Mesenchymal stem cell (in vitro differentiated cells and primary cell): ENCODE measurements at regions not wholly inside any gene's neighbourhood (a gene's known extent, or its start where the extent isn't known, plus 50 kb on each side); places are given as distances from the start of the nearest gene placed in this dataset.

Experiments
- DNase-seq: peaks from one replicate; pipeline ENCODE4 v3.0.0-alpha.2; 2013
- H2AFZ ChIP-seq: one replicate; pipeline ENCODE4 v1.6.1; 2013; ENCODE audit warnings: low read depth, mild to moderate bottlenecking, control low read depth, inconsistent platforms, low read length, moderate library complexity
- H2AK5ac ChIP-seq: 2 replicates; pipeline ENCODE4 v1.6.1; 2013; ENCODE audit warnings: low read length, moderate library complexity, mild to moderate bottlenecking, inconsistent platforms; ENCODE audit not compliant: severe bottlenecking
- H2BK120ac ChIP-seq: one replicate; pipeline ENCODE4 v1.6.1; 2013; ENCODE audit warnings: low read depth, mild to moderate bottlenecking, inconsistent platforms, low read length, moderate library complexity
- H2BK12ac ChIP-seq, 2 experiments: one replicate each; pipeline ENCODE4 v1.6.1; 2013; ENCODE audit warnings: inconsistent platforms in 2 of 2, low read length in 2 of 2, mild to moderate bottlenecking in 2 of 2, moderate library complexity in 2 of 2, control low read depth in 1 of 2
- H2BK15ac ChIP-seq: one replicate; pipeline ENCODE4 v1.6.1; 2013; ENCODE audit warnings: mild to moderate bottlenecking, low read depth, inconsistent platforms; ENCODE audit not compliant: poor library complexity, severe bottlenecking
- H2BK5ac ChIP-seq: 2 replicates; pipeline ENCODE4 v1.6.1; 2013; ENCODE audit warnings: low read depth, mild to moderate bottlenecking, low read length, control low read depth, inconsistent platforms; ENCODE audit not compliant: poor library complexity, severe bottlenecking
- H3K14ac ChIP-seq, 2 experiments: one replicate each; pipeline ENCODE4 v1.6.1; 2013; ENCODE audit warnings: inconsistent platforms in 2 of 2, low read length in 2 of 2, control low read depth in 1 of 2, mild to moderate bottlenecking in 1 of 2, moderate library complexity in 1 of 2
- H3K18ac ChIP-seq, 2 experiments: one replicate each; pipeline ENCODE4 v1.6.1; 2013; ENCODE audit warnings: inconsistent platforms in 2 of 2, low read length in 2 of 2, control low read depth in 1 of 2, low read depth in 1 of 2, mild to moderate bottlenecking in 1 of 2
- H3K23ac ChIP-seq, 2 experiments: one replicate each; pipeline ENCODE4 v1.6.1; 2013; ENCODE audit warnings: inconsistent platforms in 2 of 2, low read length in 2 of 2, mild to moderate bottlenecking in 2 of 2, moderate library complexity in 2 of 2, control low read depth in 1 of 2
- H3K27ac ChIP-seq: 2 replicates; pipeline ENCODE4 v1.5.1; 2013; ENCODE audit warnings: mild to moderate bottlenecking, moderate library complexity, low read length, control low read depth, inconsistent platforms; ENCODE audit not compliant: poor library complexity, severe bottlenecking
- H3K27me3 ChIP-seq, 2 experiments: 2 replicates each; pipeline versions ENCODE4 v1.6.1 to v1.7.0; 2013; ENCODE audit warnings: low read length in 2 of 2, mild to moderate bottlenecking in 2 of 2, moderate library complexity in 2 of 2, control low read depth in 1 of 2, inconsistent platforms in 1 of 2; ENCODE audit not compliant: control insufficient read depth in 1 of 2, insufficient read depth in 1 of 2
- H3K36me3 ChIP-seq, 2 experiments: 2 replicates each; pipeline versions ENCODE4 v1.6.1 to v1.7.0; 2013; ENCODE audit warnings: low read length in 2 of 2, control low read depth in 1 of 2, inconsistent platforms in 1 of 2, low read depth in 1 of 2, mild to moderate bottlenecking in 1 of 2; ENCODE audit not compliant: insufficient read depth in 2 of 2, control insufficient read depth in 1 of 2
- H3K4ac ChIP-seq, 2 experiments: one replicate each; pipeline ENCODE4 v1.6.1; 2013; ENCODE audit warnings: inconsistent platforms in 2 of 2, low read length in 2 of 2, mild to moderate bottlenecking in 2 of 2, moderate library complexity in 2 of 2, control low read depth in 1 of 2, low read depth in 1 of 2
- H3K4me1 ChIP-seq: 2 replicates; pipeline ENCODE4 v1.6.1; 2013; ENCODE audit warnings: low read depth, low read length, control low read depth; ENCODE audit not compliant: control insufficient read depth, insufficient read depth
- H3K4me2 ChIP-seq: 2 replicates; pipeline ENCODE4 v1.6.1; 2013; ENCODE audit warnings: low read length, mild to moderate bottlenecking, inconsistent platforms; ENCODE audit not compliant: poor library complexity, severe bottlenecking
- H3K4me3 ChIP-seq, 2 experiments: 2 replicates each; pipeline versions ENCODE4 v1.5.1 to v1.7.0; 2013; ENCODE audit warnings: low read length in 2 of 2, mild to moderate bottlenecking in 2 of 2, control low read depth in 1 of 2, low read depth in 1 of 2; ENCODE audit not compliant: insufficient read depth in 1 of 2
- H3K79me1 ChIP-seq: replicated peaks from 2 replicates; pipeline ENCODE4 v1.6.1; 2013; ENCODE audit warnings: mild to moderate bottlenecking, control low read depth, low read length, inconsistent platforms; ENCODE audit not compliant: poor library complexity, severe bottlenecking
- H3K9ac ChIP-seq: 2 replicates; pipeline ENCODE4 v1.7.0; 2013; ENCODE audit warnings: mild to moderate bottlenecking, low read length, moderate library complexity
- H3K9me3 ChIP-seq: 2 replicates; pipeline ENCODE4 v1.7.0; 2013; ENCODE audit warnings: mild to moderate bottlenecking, low read length; ENCODE audit not compliant: control insufficient read depth
- H4K8ac ChIP-seq: one replicate; pipeline ENCODE4 v1.6.1; 2013; ENCODE audit warnings: inconsistent platforms, mild to moderate bottlenecking, low read length, moderate library complexity
- H4K91ac ChIP-seq: one replicate; pipeline ENCODE4 v1.6.1; 2013; ENCODE audit warnings: mild to moderate bottlenecking, low read length, inconsistent platforms
- WGBS: methylation state at CpG from one replicate; pipeline ENCODE4 v1.1.7; 2013; ENCODE audit warnings: mixed read lengths; 5-methylcytosine and 5-hydroxymethylcytosine counted together

GRCh38 chr4:152011469-152011868, 250.7 kb upstream of the GATB start:
- H3K18ac ChIP-seq: no peak overlapping the region
- no peak overlapping the region for H2BK15ac ChIP-seq
- no peaks in the 10 kb centered on the region for H3K36me3 ChIP-seq
- H3K4me3 ChIP-seq: no peak overlapping the region
- H3K9me3 ChIP-seq: peaks cover 6% of the 10 kb centered on the region
- no peak overlapping the region for H3K4ac ChIP-seq
- WGBS: 88% methylated on average over 7 of the region's 7 CpGs
- H2AK5ac ChIP-seq: no peak overlapping the region
- no peak overlapping the region for H2AFZ ChIP-seq
- no peak overlapping the region for H3K9ac ChIP-seq
- H3K79me1 ChIP-seq: no peaks in the 10 kb centered on the region
- H4K8ac ChIP-seq: no peak overlapping the region
- H3K27ac ChIP-seq: no peak overlapping the region
- H3K14ac ChIP-seq: no peak overlapping the region
- DNase-seq: no peak
- peaks cover 1% of the 10 kb centered on the region for H3K4me1 ChIP-seq
- H2BK120ac ChIP-seq: no peak overlapping the region
- H3K23ac ChIP-seq: no peak overlapping the region
- H2BK5ac ChIP-seq: no peak overlapping the region
- H3K4me2 ChIP-seq: no peak overlapping the region
- no peak overlapping the region for H2BK12ac ChIP-seq
- H3K27me3 ChIP-seq: peaks cover 13 to 46% of the 10 kb centered on the region in 2 experiments
- no peak overlapping the region for H4K91ac ChIP-seq

DNA sequence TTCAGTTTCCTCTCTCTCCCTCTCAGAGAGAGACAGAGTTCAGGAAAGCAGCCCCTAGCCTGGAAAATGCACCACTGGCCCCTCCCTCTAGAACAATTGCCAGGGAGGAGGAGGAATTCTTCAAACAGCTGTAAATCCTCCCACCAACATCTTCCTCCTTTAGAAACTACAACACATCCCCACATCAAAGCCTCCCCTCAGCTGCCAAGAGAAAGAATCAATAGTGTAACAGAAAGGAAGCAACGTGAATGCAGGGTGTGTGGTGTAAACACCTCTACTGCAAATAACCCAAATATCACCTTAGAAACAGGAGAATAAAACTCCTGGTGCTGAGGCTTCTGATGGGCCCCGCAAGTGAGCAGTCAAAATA, 249.9 kb upstream of the GATB start:
- H3K14ac ChIP-seq: no peak overlapping the region
- no peaks in the 10 kb centered on the region for H3K79me1 ChIP-seq
- no peak overlapping the region for H2AK5ac ChIP-seq
- no peak overlapping the region for H3K4ac ChIP-seq
- no peak overlapping the region for H2BK15ac ChIP-seq
- no peak overlapping the region for H3K27ac ChIP-seq
- H3K18ac ChIP-seq: no peak overlapping the region
- DNase-seq: no peak
- no peak overlapping the region for H2BK5ac ChIP-seq
- peaks cover 6% of the 10 kb centered on the region for H3K9me3 ChIP-seq
- no peak overlapping the region for H2AFZ ChIP-seq
- H4K8ac ChIP-seq: no peak overlapping the region
- H3K27me3 ChIP-seq: peaks cover 9 to 50% of the 10 kb centered on the region in 2 experiments
- H3K9ac ChIP-seq: peak overlapping the region; percentile 33
- H2BK12ac ChIP-seq: no peak overlapping the region
- H3K36me3 ChIP-seq: no peaks in the 10 kb centered on the region
- peak overlapping the region in 1 of 2 experiments; percentile 34 for H3K4me3 ChIP-seq
- H3K23ac ChIP-seq: no peak overlapping the region
- H3K4me2 ChIP-seq: no peak overlapping the region
- H2BK120ac ChIP-seq: no peak overlapping the region
- H3K4me1 ChIP-seq: peaks cover 1% of the 10 kb centered on the region
- 52% methylated on average over 1 of the region's 2 CpGs for WGBS
- no peak overlapping the region for H4K91ac ChIP-seq

DNA sequence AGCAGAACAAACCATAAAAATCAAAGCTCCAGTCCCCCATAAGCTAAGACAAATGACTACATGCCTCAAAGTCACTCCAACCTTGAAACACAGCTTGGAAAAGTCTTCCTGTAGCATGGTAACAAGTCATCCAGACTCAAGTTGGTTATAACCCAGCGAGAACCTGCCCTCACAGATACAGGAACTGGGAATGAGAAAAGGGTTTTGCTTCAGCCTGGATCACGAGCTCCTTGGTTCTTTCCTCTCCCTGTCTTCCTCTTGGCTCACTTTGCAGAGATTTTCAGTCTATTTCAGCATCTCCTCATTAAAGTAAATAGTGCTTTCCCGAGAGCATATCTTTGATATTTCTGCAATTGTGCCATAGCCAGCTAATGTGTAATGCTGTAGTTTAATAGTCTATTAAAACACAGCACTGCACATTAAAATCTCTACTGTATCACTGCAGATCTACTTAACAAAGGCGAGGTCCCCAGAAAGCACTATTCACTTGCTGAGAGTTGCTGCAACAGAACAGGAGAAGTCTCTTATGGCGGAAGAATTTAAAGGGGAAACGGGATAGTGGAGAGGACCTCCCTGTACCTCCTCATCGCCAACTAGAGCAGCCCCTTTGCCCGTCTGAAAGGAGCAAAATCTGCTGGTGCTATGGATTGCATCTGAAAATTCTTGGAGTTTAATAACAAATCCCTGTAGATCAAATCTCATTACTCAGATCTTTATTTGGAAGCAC, 249.3 kb upstream of the GATB start:
- Histone ChIP-seq H4K8ac (no peak overlapping the region), H3K14ac (no peak overlapping the region), H2BK12ac (peak overlapping the region in 1 of 2 experiments; percentile 24), H3K27me3 (peaks cover 4 to 50% of the 10 kb centered on the region in 2 experiments), H2BK15ac (no peak overlapping the region), H3K36me3 (no peaks in the 10 kb centered on the region), H3K18ac (no peak overlapping the region), H3K4ac (no peak overlapping the region), H3K9me3 (peaks cover 6% of the 10 kb centered on the region), H3K79me1 (no peaks in the 10 kb centered on the region), H2BK120ac (no peak overlapping the region), H3K27ac (no peak overlapping the region), H2AK5ac (no peak overlapping the region), H3K4me2 (no peak overlapping the region), H4K91ac (no peak overlapping the region), H3K4me3 (peak overlapping the region in 1 of 2 experiments; percentile 34), H2AFZ (no peak overlapping the region), H3K23ac (no peak overlapping the region), H2BK5ac (no peak overlapping the region), H3K9ac (peak overlapping the region; percentile 33), H3K4me1 (no peaks in the 10 kb centered on the region)
- no peak for DNase-seq
- 56% methylated on average over 7 of the region's 8 CpGs for WGBS

GRCh38 chr4:152009031-152009670, 248.3 kb upstream of the GATB start:
- Histone ChIP-seq H3K36me3 (no peaks in the 10 kb centered on the region), H3K79me1 (no peaks in the 10 kb centered on the region), H3K23ac (no peak overlapping the region), H3K9me3 (peaks cover 6% of the 10 kb centered on the region), H3K18ac (no peak overlapping the region), H3K9ac (no peak overlapping the region), H4K8ac (no peak overlapping the region), H3K4ac (no peak overlapping the region), H3K4me1 (no peaks in the 10 kb centered on the region), H3K27me3 (peaks cover 4 to 51% of the 10 kb centered on the region in 2 experiments), H2AFZ (no peak overlapping the region), H3K4me3 (no peak overlapping the region), H3K4me2 (no peak overlapping the region), H4K91ac (no peak overlapping the region), H2BK120ac (no peak overlapping the region), H2BK5ac (no peak overlapping the region), H2BK12ac (no peak overlapping the region), H3K27ac (no peak overlapping the region), H2BK15ac (no peak overlapping the region), H2AK5ac (no peak overlapping the region), H3K14ac (no peak overlapping the region)
- WGBS: 85% methylated on average over 6 of the region's 6 CpGs
- DNase-seq: no peak
